Type B pancreatic cell (in vitro differentiated cells): ENCODE measurements at regions not wholly inside any gene's neighbourhood (a gene's known extent, or its start where the extent isn't known, plus 50 kb on each side); places are given as distances from the start of the nearest gene placed in this dataset.

Experiments used
- DNase-seq: peaks from one replicate; pipeline ENCODE4 v3.0.0; 2021; ENCODE audit warnings: mixed read lengths; ENCODE audit not compliant: unreplicated experiment; ENCODE audit errors: extremely low spot score
- H3K27ac Mint-ChIP-seq: 2 replicates; pipeline ENCODE4 v1.8.0; 2021; ENCODE audit warnings: mild to moderate bottlenecking, mixed read lengths
- H3K27me3 Mint-ChIP-seq: 2 replicates; pipeline ENCODE4 v1.8.0; 2021; ENCODE audit warnings: mixed read lengths
- H3K36me3 Mint-ChIP-seq: 2 replicates; pipeline ENCODE4 v1.8.0; 2021; ENCODE audit warnings: mixed read lengths
- H3K4me1 Mint-ChIP-seq: one replicate; pipeline ENCODE4 v1.8.0; 2021; ENCODE audit warnings: mixed read lengths; ENCODE audit not compliant: unreplicated experiment
- H3K4me3 Mint-ChIP-seq: 2 replicates; pipeline ENCODE4 v1.8.0; 2021; ENCODE audit warnings: mild to moderate bottlenecking, mixed read lengths
- H3K9me3 Mint-ChIP-seq: 2 replicates; pipeline ENCODE4 v1.8.0; 2021; ENCODE audit warnings: mixed read lengths
- TF ChIP-seq, protein P1 (sequence below): fragments of 200-600 bp; sonication (generic); conservative IDR thresholded peaks from 2 replicates; pipeline ENCODE4 v1.5.0; 2021; ENCODE audit warnings: antibody characterized with exemption, mild to moderate bottlenecking

DNA sequence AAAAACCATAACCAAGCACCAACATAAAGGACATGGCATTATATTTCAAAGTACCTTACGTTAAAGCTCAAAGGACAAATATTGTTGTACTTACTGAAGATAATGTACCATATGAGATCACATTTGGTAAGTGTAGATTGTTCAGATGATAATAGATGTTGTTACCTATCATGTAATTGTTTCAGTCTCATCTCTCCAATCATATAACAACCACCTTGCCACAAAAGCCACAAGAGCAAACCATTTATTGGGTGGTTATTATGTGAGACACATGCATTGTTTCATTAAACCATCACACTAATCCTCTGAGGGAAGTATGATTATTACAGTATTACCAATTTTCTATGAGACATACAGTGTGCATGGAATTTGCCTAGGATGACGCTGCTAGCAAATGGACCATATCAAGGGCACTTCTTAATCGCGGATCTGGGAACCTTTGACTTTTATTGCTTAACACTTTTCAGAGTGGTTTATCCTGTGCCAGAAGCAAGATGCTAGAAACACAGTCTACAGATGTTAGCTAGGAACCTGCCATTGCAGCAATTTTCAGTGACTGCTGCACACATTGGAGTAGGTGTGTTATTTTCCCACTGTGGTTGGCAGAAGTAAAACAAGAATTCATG, 149.8 kb upstream of the AKIRIN2 start:
- H3K9me3 Mint-ChIP-seq: no peaks in the 10 kb centered on the region
- no peak for DNase-seq
- H3K36me3 Mint-ChIP-seq: no peaks in the 10 kb centered on the region
- no peak overlapping the region for H3K27ac Mint-ChIP-seq
- no peak overlapping the region for H3K4me3 Mint-ChIP-seq
- H3K4me1 Mint-ChIP-seq: peaks cover 5% of the 10 kb centered on the region
- no peaks in the 10 kb centered on the region for H3K27me3 Mint-ChIP-seq
- TF ChIP-seq, protein P1, sequence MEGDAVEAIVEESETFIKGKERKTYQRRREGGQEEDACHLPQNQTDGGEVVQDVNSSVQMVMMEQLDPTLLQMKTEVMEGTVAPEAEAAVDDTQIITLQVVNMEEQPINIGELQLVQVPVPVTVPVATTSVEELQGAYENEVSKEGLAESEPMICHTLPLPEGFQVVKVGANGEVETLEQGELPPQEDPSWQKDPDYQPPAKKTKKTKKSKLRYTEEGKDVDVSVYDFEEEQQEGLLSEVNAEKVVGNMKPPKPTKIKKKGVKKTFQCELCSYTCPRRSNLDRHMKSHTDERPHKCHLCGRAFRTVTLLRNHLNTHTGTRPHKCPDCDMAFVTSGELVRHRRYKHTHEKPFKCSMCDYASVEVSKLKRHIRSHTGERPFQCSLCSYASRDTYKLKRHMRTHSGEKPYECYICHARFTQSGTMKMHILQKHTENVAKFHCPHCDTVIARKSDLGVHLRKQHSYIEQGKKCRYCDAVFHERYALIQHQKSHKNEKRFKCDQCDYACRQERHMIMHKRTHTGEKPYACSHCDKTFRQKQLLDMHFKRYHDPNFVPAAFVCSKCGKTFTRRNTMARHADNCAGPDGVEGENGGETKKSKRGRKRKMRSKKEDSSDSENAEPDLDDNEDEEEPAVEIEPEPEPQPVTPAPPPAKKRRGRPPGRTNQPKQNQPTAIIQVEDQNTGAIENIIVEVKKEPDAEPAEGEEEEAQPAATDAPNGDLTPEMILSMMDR: no peak

DNA sequence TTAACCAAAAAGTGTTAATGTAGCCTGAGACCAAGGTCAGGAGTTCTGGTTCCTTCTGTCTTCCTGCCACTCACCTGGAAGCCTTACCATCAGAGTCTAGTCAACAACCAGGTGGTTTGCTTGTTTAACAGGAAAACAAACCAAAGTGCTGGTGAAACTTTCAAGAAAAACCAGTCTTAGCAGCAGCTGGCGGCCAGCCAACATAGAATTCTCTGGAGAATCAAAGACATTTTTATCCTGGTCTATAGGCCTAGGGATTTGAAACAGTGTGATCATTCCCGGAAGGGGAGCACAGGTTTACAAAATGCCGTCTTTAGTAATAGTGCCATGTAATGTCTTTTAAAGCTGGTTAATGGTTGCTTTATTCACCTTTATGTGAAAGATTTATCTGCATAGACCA, 146.6 kb upstream of the AKIRIN2 start:
- H3K27me3 Mint-ChIP-seq: no peaks in the 10 kb centered on the region
- no peak for DNase-seq
- H3K27ac Mint-ChIP-seq: peak overlapping the region; percentile 66
- no peaks in the 10 kb centered on the region for H3K9me3 Mint-ChIP-seq
- no peaks in the 10 kb centered on the region for H3K36me3 Mint-ChIP-seq
- H3K4me3 Mint-ChIP-seq: no peak overlapping the region
- peaks cover 5% of the 10 kb centered on the region for H3K4me1 Mint-ChIP-seq
- TF ChIP-seq, protein P1: no peak

DNA sequence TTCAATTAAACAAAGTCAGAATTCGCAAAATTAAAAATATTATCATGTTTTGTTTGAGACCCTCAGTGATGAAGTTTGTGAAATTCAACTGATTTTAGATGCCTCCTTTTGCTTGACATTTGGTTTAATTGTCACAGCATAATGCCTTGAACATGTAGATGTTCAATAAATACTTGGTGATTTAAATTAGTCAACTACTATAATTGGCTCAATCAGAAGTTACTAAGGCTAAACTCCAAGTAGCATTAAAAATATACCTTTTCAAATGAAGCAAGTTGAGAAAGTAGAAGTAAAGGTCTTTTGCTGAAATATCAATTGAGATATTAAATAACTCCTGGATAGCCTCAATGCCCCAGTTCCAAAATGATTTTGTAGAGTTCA, 145.8 kb upstream of the AKIRIN2 start:
- Mint-ChIP-seq H3K4me3 (no peak overlapping the region), H3K36me3 (no peaks in the 10 kb centered on the region), H3K4me1 (peaks cover 5% of the 10 kb centered on the region), H3K27me3 (no peaks in the 10 kb centered on the region), H3K27ac (no peak overlapping the region), H3K9me3 (no peaks in the 10 kb centered on the region)
- TF ChIP-seq, protein P1: no peak
- DNase-seq: no peak

DNA sequence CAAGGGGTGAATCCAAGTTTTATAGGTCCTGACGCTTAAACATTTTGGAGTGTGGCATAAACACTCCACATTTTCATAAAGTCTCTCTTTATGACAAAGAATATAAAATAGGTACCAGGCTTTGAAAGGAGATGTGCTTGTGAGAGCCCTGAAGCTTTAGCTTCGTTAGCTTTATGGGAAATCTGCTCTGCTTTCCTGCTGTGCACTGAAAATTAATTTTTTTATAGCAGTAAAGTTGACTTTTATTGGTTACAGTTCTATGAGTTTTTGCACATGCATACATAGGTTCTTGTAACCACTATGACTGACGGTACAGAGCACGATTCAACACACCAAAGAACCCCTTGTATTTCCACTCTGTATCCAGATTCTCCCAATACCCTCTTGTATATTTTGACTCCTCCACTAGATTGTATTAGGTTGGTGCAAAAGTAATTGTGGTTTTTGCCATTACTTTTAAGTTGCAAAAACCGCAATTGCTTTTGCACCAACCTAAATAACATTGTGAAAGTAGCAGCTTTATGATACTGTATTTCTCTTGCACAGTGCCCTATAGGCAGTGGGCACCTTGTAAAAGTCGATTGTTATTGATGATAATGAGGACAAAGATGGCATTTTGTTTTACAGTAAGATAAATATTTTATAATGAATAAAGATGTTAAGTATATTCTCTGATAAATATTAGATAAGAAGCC, 145.2 kb upstream of the AKIRIN2 start:
- Mint-ChIP-seq H3K9me3 (no peaks in the 10 kb centered on the region), H3K4me1 (peaks cover 5% of the 10 kb centered on the region), H3K36me3 (no peaks in the 10 kb centered on the region), H3K27me3 (no peaks in the 10 kb centered on the region), H3K4me3 (no peak overlapping the region), H3K27ac (no peak overlapping the region)
- TF ChIP-seq, protein P1: no peak
- no peak for DNase-seq

DNA sequence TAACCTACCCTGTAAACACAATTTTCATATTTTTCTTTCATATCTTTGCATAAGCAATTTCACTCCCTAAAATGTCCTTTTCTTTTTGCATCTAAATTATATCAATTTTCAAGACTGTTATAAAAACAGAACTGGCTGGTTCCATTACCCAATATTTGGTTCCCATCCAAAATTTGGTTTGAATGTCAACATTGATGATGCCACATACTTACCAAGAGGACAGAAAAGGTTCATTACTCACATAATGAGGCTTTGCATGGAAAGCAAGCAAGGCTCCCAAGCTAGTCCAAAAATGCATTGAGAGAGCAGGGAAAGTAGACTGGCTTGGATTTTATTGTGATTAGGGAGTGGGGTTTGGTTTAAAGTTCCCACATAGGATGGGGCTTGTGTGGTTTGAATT, 144.4 kb upstream of the AKIRIN2 start:
- DNase-seq: no peak
- Mint-ChIP-seq H3K27ac (no peak overlapping the region), H3K4me1 (peaks cover 5% of the 10 kb centered on the region), H3K9me3 (no peaks in the 10 kb centered on the region), H3K4me3 (no peak overlapping the region), H3K36me3 (no peaks in the 10 kb centered on the region), H3K27me3 (no peaks in the 10 kb centered on the region)
- TF ChIP-seq, protein P1: no peak
